ENCODE measurements at regions not wholly inside any gene's neighbourhood (a gene's known extent, or its start where the extent isn't known, plus 50 kb on each side); places are given as distances from the start of the nearest gene placed in this dataset.

DNA sequence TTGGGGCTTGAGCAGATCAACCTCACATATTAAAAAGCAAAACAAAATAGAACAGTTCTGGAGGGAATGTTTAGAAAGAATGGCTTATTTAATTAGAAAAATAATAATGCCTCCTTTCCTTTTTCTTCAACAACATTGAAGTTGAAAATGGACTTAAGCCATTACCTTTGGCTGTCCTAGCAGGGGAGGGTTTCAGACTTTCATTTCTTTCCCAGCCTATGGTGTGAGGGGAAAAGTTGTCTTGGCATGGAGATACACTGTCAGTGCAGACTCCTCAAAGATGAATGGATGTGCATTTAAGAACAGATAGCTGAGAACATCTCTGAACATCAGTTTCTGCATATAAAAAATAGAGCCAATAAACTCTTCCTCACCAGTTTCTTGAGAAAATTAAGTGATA lies 169.5 kb downstream of the PAX1 start:
- no peaks in the 10 kb centered on the region for H3K9me3 ChIP-seq (ENCODE audit: insufficient read depth, low read length)
- H3K27ac ChIP-seq (ENCODE audit: low read depth, low read length): no peak overlapping the region
- no peak overlapping the region for H3K4me2 ChIP-seq (ENCODE audit: low read depth, low read length, poor library complexity, severe bottlenecking)
- no peaks in the 10 kb centered on the region for H3K27me3 ChIP-seq (ENCODE audit: low read length)
- no peaks in the 10 kb centered on the region for H4K20me1 ChIP-seq (ENCODE audit: low read depth, low read length)
- no peak overlapping the region for H3K9ac ChIP-seq (ENCODE audit: low read length)
- TF ChIP-seq, protein P1, sequence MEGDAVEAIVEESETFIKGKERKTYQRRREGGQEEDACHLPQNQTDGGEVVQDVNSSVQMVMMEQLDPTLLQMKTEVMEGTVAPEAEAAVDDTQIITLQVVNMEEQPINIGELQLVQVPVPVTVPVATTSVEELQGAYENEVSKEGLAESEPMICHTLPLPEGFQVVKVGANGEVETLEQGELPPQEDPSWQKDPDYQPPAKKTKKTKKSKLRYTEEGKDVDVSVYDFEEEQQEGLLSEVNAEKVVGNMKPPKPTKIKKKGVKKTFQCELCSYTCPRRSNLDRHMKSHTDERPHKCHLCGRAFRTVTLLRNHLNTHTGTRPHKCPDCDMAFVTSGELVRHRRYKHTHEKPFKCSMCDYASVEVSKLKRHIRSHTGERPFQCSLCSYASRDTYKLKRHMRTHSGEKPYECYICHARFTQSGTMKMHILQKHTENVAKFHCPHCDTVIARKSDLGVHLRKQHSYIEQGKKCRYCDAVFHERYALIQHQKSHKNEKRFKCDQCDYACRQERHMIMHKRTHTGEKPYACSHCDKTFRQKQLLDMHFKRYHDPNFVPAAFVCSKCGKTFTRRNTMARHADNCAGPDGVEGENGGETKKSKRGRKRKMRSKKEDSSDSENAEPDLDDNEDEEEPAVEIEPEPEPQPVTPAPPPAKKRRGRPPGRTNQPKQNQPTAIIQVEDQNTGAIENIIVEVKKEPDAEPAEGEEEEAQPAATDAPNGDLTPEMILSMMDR (IDR thresholded peaks at IDR 0.05; ENCODE audit: insufficient read depth, low read length, poor library complexity, severe bottlenecking): no peak
- TF ChIP-seq EZH2phosphoT487 (conservative IDR thresholded peaks at IDR 0.05; ENCODE audit: low read length): no peak
- no peak overlapping the region for H3K4me3 ChIP-seq (ENCODE audit: insufficient read depth, low read length, poor library complexity, severe bottlenecking)
- H3F3A ChIP-seq (ENCODE audit: insufficient read depth): no peaks in the 10 kb centered on the region
- H3K9me2 ChIP-seq (replicated peaks; ENCODE audit: insufficient read depth, low read length): no peaks in the 10 kb centered on the region
- H2AFZ ChIP-seq (ENCODE audit: low read depth, low read length, severe bottlenecking): no peak overlapping the region
- no peaks in the 10 kb centered on the region for H3K36me3 ChIP-seq (ENCODE audit: low read length)
- no peaks in the 10 kb centered on the region for H3K79me2 ChIP-seq (ENCODE audit: insufficient read depth, low read length)

- H3K9ac ChIP-seq (ENCODE audit: low read length): no peak overlapping the region
- H3K79me2 ChIP-seq (ENCODE audit: insufficient read depth, low read length): no peaks in the 10 kb centered on the region
- no peaks in the 10 kb centered on the region for H4K20me1 ChIP-seq (ENCODE audit: low read depth, low read length)
- H3K9me3 ChIP-seq (ENCODE audit: insufficient read depth, low read length): no peaks in the 10 kb centered on the region
- H3K27ac ChIP-seq (ENCODE audit: low read depth, low read length): no peak overlapping the region
- no peaks in the 10 kb centered on the region for H3K27me3 ChIP-seq (ENCODE audit: low read length)
- TF ChIP-seq, protein P1 (IDR thresholded peaks at IDR 0.05; ENCODE audit: insufficient read depth, low read length, poor library complexity, severe bottlenecking): no peak
- no peaks in the 10 kb centered on the region for H3K36me3 ChIP-seq (ENCODE audit: low read length)
- H3K4me2 ChIP-seq (ENCODE audit: low read depth, low read length, poor library complexity, severe bottlenecking): no peak overlapping the region
- H3K9me2 ChIP-seq (replicated peaks; ENCODE audit: insufficient read depth, low read length): no peaks in the 10 kb centered on the region
- no peaks in the 10 kb centered on the region for H3F3A ChIP-seq (ENCODE audit: insufficient read depth)
- no peak overlapping the region for H2AFZ ChIP-seq (ENCODE audit: low read depth, low read length, severe bottlenecking)
- H3K4me3 ChIP-seq (ENCODE audit: insufficient read depth, low read length, poor library complexity, severe bottlenecking): no peak overlapping the region
Observed at GRCh38 chr20:21874127-21874526, 168.7 kb downstream of the PAX1 start.

DNA sequence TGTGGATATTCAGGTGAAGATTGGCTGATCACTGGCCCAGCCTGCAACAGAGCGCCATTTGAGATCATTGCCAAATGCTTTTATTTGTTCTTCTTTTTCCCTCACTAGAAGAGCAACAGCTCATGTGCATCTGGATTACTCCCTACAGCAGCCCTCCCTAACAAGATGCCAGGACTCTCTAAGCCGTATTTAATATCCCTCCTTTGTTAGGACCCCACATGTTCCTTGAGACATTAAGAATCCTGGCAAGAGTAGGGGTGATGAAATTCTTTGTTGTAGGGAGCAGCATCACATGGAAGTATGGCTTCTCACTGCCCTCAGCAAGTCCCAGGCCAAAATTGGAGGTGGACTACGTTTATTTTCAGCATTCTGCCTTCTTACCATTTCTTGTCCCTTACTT lies 167.8 kb downstream of the PAX1 start:
- Histone ChIP-seq H3K79me2 (ENCODE audit: insufficient read depth, low read length) (no peaks in the 10 kb centered on the region), H3K27ac (ENCODE audit: low read depth, low read length) (no peak overlapping the region), H3K9ac (ENCODE audit: low read length) (no peak overlapping the region), H3F3A (ENCODE audit: insufficient read depth) (no peaks in the 10 kb centered on the region), H3K36me3 (ENCODE audit: low read length) (no peaks in the 10 kb centered on the region), H3K4me2 (ENCODE audit: low read depth, low read length, poor library complexity, severe bottlenecking) (no peak overlapping the region), H3K9me2 (replicated peaks; ENCODE audit: insufficient read depth, low read length) (no peaks in the 10 kb centered on the region), H2AFZ (ENCODE audit: low read depth, low read length, severe bottlenecking) (no peak overlapping the region), H3K4me3 (ENCODE audit: insufficient read depth, low read length, poor library complexity, severe bottlenecking) (no peak overlapping the region), H3K9me3 (ENCODE audit: insufficient read depth, low read length) (no peaks in the 10 kb centered on the region), H4K20me1 (ENCODE audit: low read depth, low read length) (no peaks in the 10 kb centered on the region), H3K27me3 (ENCODE audit: low read length) (no peaks in the 10 kb centered on the region)
- TF ChIP-seq, protein P1 (IDR thresholded peaks at IDR 0.05; ENCODE audit: insufficient read depth, low read length, poor library complexity, severe bottlenecking): no peak
- TF ChIP-seq EZH2phosphoT487 (conservative IDR thresholded peaks at IDR 0.05; ENCODE audit: low read length): no peak

DNA sequence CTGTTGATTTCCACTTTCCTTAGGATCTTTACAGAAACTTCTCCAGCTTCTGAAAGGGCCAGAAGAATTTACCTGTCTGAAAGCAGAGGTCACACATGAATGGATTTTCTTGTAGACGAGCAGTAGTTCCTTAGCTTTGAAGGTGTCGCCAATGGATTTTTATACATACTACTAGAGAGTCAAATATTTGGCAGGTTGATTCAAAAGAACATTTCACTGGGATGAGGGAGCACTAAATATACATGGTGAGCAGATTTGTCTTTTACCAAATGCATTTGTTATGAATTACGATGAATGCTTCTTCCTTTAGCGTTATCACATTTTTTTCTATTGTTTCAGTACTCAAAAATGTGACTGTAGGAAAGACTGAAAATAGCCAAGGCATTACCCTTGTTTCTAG lies 162.3 kb downstream of the PAX1 start:
- TF ChIP-seq EZH2phosphoT487 (conservative IDR thresholded peaks at IDR 0.05; ENCODE audit: low read length): no peak
- TF ChIP-seq, protein P1 (IDR thresholded peaks at IDR 0.05; ENCODE audit: insufficient read depth, low read length, poor library complexity, severe bottlenecking): no peak
- no peaks in the 10 kb centered on the region for H3K9me2 ChIP-seq (replicated peaks; ENCODE audit: insufficient read depth, low read length)
- no peaks in the 10 kb centered on the region for H3K27me3 ChIP-seq (ENCODE audit: low read length)
- H3K4me3 ChIP-seq (ENCODE audit: insufficient read depth, low read length, poor library complexity, severe bottlenecking): no peak overlapping the region
- H3K9ac ChIP-seq (ENCODE audit: low read length): no peak overlapping the region
- no peaks in the 10 kb centered on the region for H3K9me3 ChIP-seq (ENCODE audit: insufficient read depth, low read length)
- H3K27ac ChIP-seq (ENCODE audit: low read depth, low read length): no peak overlapping the region
- no peaks in the 10 kb centered on the region for H3K79me2 ChIP-seq (ENCODE audit: insufficient read depth, low read length)
- no peaks in the 10 kb centered on the region for H3F3A ChIP-seq (ENCODE audit: insufficient read depth)
- H4K20me1 ChIP-seq (ENCODE audit: low read depth, low read length): no peaks in the 10 kb centered on the region
- H2AFZ ChIP-seq (ENCODE audit: low read depth, low read length, severe bottlenecking): no peak overlapping the region
- no peaks in the 10 kb centered on the region for H3K36me3 ChIP-seq (ENCODE audit: low read length)
- no peak overlapping the region for H3K4me2 ChIP-seq (ENCODE audit: low read depth, low read length, poor library complexity, severe bottlenecking)
